Natural killer cell (primary cell): ENCODE measurements at regions not wholly inside any gene's neighbourhood (a gene's known extent, or its start where the extent isn't known, plus 50 kb on each side); places are given as distances from the start of the nearest gene placed in this dataset.

Experiments
- ATAC-seq, 3 donors: fragments of 150-1000 bp in 2 of 3; fragments of 200-7000 bp in 1 of 3; cut with Tn5 transposase; 1 replicate in 1 of 3; 2 replicates in 2 of 3; pipeline ENCODE4 v1.10.0; 2021; ENCODE audit warnings: mild to moderate bottlenecking in 2 of 3, moderate library complexity in 2 of 3
- DNase-seq, 2 donors: peaks; one replicate each; pipeline versions ENCODE4 v3.0.0 to v3.0.0-alpha.2; 2013 to 2021; ENCODE audit warnings: mixed read lengths in 1 of 2
- H3K27ac ChIP-seq: one replicate; pipeline ENCODE4 v1.5.1; 2013; ENCODE audit warnings: mild to moderate bottlenecking, low read length
- H3K27me3 ChIP-seq: one replicate; pipeline ENCODE4 v1.6.1; 2013; ENCODE audit warnings: low read length; ENCODE audit not compliant: control insufficient read depth, insufficient read depth
- H3K36me3 ChIP-seq: one replicate; pipeline ENCODE4 v1.6.1; 2013; ENCODE audit warnings: low read length; ENCODE audit not compliant: control insufficient read depth, insufficient read depth
- H3K4me1 ChIP-seq: one replicate; pipeline ENCODE4 v1.6.1; 2013; ENCODE audit warnings: low read length; ENCODE audit not compliant: control insufficient read depth, insufficient read depth
- H3K4me3 ChIP-seq: one replicate; pipeline ENCODE4 v1.5.1; 2013; ENCODE audit warnings: low read length
- H3K9me3 ChIP-seq: one replicate; pipeline ENCODE4 v1.6.1; 2013; ENCODE audit warnings: low read length; ENCODE audit not compliant: control insufficient read depth, insufficient read depth
- H3K27ac Mint-ChIP-seq, 2 donors: one replicate each; pipeline ENCODE4 v1.8.0; 2022; ENCODE audit warnings: mild to moderate bottlenecking in 2 of 2, mixed read lengths in 2 of 2, moderate library complexity in 1 of 2
- H3K27me3 Mint-ChIP-seq, 2 donors: one replicate each; pipeline ENCODE4 v1.8.0; 2022; ENCODE audit warnings: low read depth in 2 of 2, mixed read lengths in 2 of 2
- H3K36me3 Mint-ChIP-seq: one replicate; pipeline ENCODE4 v1.8.0; 2022; ENCODE audit warnings: mixed read lengths
- H3K4me1 Mint-ChIP-seq, 2 donors: one replicate each; pipeline ENCODE4 v1.8.0; 2022; ENCODE audit warnings: mixed read lengths in 2 of 2
- H3K4me3 Mint-ChIP-seq: one replicate; pipeline ENCODE4 v1.8.0; 2022; ENCODE audit warnings: mild to moderate bottlenecking, moderate library complexity, mixed read lengths
- H3K9me3 Mint-ChIP-seq, 2 donors: one replicate each; pipeline ENCODE4 v1.8.0; 2022; ENCODE audit warnings: mixed read lengths in 2 of 2
- CTCF ChIP-seq: fragments of 200-600 bp; IDR thresholded peaks from one replicate; pipeline ENCODE4 v1.8.0; 2022; ENCODE audit warnings: antibody characterized with exemption
- WGBS: methylation state at CpG from one replicate; pipeline ENCODE4 v1.1.7; 2013; ENCODE audit warnings: missing lambda C conversion rate; ENCODE audit not compliant: insufficient coverage; 5-methylcytosine and 5-hydroxymethylcytosine counted together
- intact Hi-C: fragments of 100-400 bp; cut with micrococcal nuclease; formaldehyde crosslinking; loops from one replicate; pipeline ENCODE4 v1.14.2; 2022

- Histone ChIP-seq H3K27ac (no peak overlapping the region), H3K36me3 (no peaks in the 10 kb centered on the region), H3K4me3 (no peak overlapping the region), H3K4me1 (no peaks in the 10 kb centered on the region), H3K27me3 (no peaks in the 10 kb centered on the region), H3K9me3 (no peaks in the 10 kb centered on the region)
- Mint-ChIP-seq H3K9me3 (no peaks in the 10 kb centered on the region), H3K27ac (no peak overlapping the region), H3K36me3 (no peaks in the 10 kb centered on the region), H3K4me1 (no peaks in the 10 kb centered on the region), H3K27me3 (no peaks in the 10 kb centered on the region), H3K4me3 (no peak overlapping the region)
- ATAC-seq (no peak), DNase-seq (no peak)
- TF ChIP-seq CTCF = no peak
- 84% methylated on average over 17 of the region's 19 CpGs for WGBS
- intact Hi-C loops = no loop called here
Observed at GRCh38 chr21:31470896-31471694, 127.0 kb upstream of the TIAM1 start.

- H3K4me1 Mint-ChIP-seq = peaks cover 0 to 6% of the 10 kb centered on the region in 2 donors
- no peak overlapping the region for H3K4me3 Mint-ChIP-seq
- 82% methylated on average over 8 of the region's 10 CpGs for WGBS
- Histone ChIP-seq H3K4me1 (no peaks in the 10 kb centered on the region), H3K36me3 (no peaks in the 10 kb centered on the region), H3K4me3 (no peak overlapping the region), H3K27ac (no peak overlapping the region), H3K27me3 (no peaks in the 10 kb centered on the region), H3K9me3 (no peaks in the 10 kb centered on the region)
- no peaks in the 10 kb centered on the region for H3K9me3 Mint-ChIP-seq
- peak in 1 of 2 donors; percentile 58 for DNase-seq
- ATAC-seq = no peak
- H3K27ac Mint-ChIP-seq = no peak overlapping the region
- H3K27me3 Mint-ChIP-seq = no peaks in the 10 kb centered on the region
- intact Hi-C loops = no loop called here
- H3K36me3 Mint-ChIP-seq = no peaks in the 10 kb centered on the region
- TF ChIP-seq CTCF = no peak
Observed at GRCh38 chr21:31460980-31461379, 116.9 kb upstream of the TIAM1 start.

DNA sequence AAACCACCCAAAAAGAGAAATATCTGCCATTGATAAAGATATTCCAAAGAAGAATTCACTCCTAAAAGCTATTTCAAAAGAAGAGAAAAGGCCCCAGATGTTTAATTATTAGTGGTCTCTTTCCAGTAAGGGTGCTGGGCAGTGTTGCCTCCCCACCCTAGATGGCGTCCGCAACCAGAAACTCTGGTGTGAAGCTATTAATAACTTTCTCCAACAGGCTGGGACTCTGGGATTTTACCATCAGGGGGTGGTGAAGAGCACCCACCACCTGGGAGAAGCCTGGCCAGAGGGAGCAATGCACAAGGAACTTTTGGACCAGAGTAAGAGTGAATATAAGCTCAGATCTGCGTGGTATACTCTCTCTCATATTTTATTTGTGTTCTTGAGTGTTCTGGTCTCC is 115.4 kb upstream of the TIAM1 start:
- Histone ChIP-seq H3K27me3 (no peaks in the 10 kb centered on the region), H3K36me3 (no peaks in the 10 kb centered on the region), H3K4me1 (no peaks in the 10 kb centered on the region), H3K4me3 (no peak overlapping the region), H3K27ac (no peak overlapping the region), H3K9me3 (no peaks in the 10 kb centered on the region)
- intact Hi-C loops = no loop called here
- H3K27ac Mint-ChIP-seq = no peak overlapping the region
- WGBS = 94% methylated on average over 3 of the region's 3 CpGs
- no peak for DNase-seq
- H3K9me3 Mint-ChIP-seq = no peaks in the 10 kb centered on the region
- H3K4me3 Mint-ChIP-seq = no peak overlapping the region
- no peak for ATAC-seq
- H3K4me1 Mint-ChIP-seq = peaks cover 0 to 6% of the 10 kb centered on the region in 2 donors
- no peak for TF ChIP-seq CTCF
- no peaks in the 10 kb centered on the region for H3K36me3 Mint-ChIP-seq
- H3K27me3 Mint-ChIP-seq = no peaks in the 10 kb centered on the region

DNA sequence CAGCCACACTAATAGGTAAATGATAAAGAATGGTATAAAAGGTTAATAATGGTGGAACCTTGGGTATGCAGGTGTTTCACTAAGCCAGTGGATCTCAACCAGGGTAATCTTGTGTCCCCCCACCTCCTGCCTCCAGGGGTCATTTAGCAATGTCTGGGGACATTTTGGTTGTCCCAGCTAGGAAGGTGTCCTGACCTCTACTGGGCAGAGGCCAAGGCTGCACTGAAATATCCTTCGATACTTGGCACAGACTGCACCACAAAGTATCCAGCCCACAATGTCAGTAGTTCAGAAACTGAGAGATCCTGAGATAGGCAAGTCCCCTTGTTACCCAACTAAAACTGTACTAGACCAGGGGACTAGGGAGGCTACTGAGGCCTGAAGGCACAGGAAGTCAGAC is 113.6 kb upstream of the TIAM1 start:
- H3K36me3 ChIP-seq = no peaks in the 10 kb centered on the region
- H3K4me3 Mint-ChIP-seq = no peak overlapping the region
- DNase-seq (no peak), ATAC-seq (peak in 1 of 3 donors; percentile 37)
- TF ChIP-seq CTCF = no peak
- no peaks in the 10 kb centered on the region for H3K9me3 ChIP-seq
- intact Hi-C loops = no loop called here
- H3K4me1 ChIP-seq = no peaks in the 10 kb centered on the region
- H3K36me3 Mint-ChIP-seq = no peaks in the 10 kb centered on the region
- no peaks in the 10 kb centered on the region for H3K27me3 ChIP-seq
- peaks cover 0 to 6% of the 10 kb centered on the region in 2 donors for H3K4me1 Mint-ChIP-seq
- no peaks in the 10 kb centered on the region for H3K9me3 Mint-ChIP-seq
- H3K27ac Mint-ChIP-seq = no peak overlapping the region
- H3K27ac ChIP-seq = no peak overlapping the region
- 69% methylated on average over 1 of the region's 1 CpG for WGBS
- H3K4me3 ChIP-seq = no peak overlapping the region
- peaks cover 0 to 2% of the 10 kb centered on the region in 2 donors for H3K27me3 Mint-ChIP-seq
